ENCODE measurements at regions not wholly inside any gene's neighbourhood (a gene's known extent, or its start where the extent isn't known, plus 50 kb on each side); places are given as distances from the start of the nearest gene placed in this dataset.
A peak's percentile ranks its signal among the peaks of the same experiment; 100 is the strongest.

GRCh38 chr6:88359530-88360202 is 193.5 kb upstream of the CNR1 start:
- TF ChIP-seq CTCF (conservative IDR thresholded peaks at IDR 0.05; ENCODE audit: low read depth in 2 of 2) (peak; percentile 13 to 50; a peak in 2 of 4 replicates), CREB1 (CRISPR knock-in tag; IDR thresholded peaks at IDR 0.05; ENCODE audit: low read depth) (no peak)
